HG03135 (cell line): ENCODE measurements at regions not wholly inside any gene's neighbourhood (a gene's known extent, or its start where the extent isn't known, plus 50 kb on each side); places are given as distances from the start of the nearest gene placed in this dataset.
"Not testable (repeated sequence)": the region's sequence is repeated elsewhere in the genome, so short reads cannot be mapped to it uniquely, and the experiment has no call there.

Experiments
- ATAC-seq: cut with Tn5 transposase; IDR thresholded peaks from one replicate; pipeline ENCODE4 v1.9.1; 2021; ENCODE audit warnings: mild to moderate bottlenecking, moderate library complexity; ENCODE audit not compliant: unreplicated experiment

- ATAC-seq = no peak
Measured at GRCh38 chr4:95779447-95779846, 60.4 kb upstream of the PDHA2 start.

DNA sequence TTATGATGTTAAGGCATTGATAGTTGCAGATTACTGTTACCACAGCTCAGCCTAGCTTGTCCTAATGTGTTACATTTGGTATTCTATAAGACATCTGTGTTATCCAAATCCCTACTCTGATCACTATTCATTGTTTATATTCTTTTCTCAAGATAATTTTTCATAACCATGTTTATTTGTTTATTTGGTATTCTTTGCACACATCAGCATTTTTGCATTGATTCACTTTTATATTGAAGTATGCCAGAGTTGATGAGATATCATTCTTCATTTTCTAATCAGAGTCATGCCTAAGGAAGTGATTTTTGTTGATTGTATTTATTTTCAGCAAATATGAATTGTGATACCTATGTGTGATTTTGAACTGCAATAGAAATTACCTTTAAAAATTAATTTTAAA lies 61.2 kb upstream of the PDHA2 start:
- no peak for ATAC-seq

DNA sequence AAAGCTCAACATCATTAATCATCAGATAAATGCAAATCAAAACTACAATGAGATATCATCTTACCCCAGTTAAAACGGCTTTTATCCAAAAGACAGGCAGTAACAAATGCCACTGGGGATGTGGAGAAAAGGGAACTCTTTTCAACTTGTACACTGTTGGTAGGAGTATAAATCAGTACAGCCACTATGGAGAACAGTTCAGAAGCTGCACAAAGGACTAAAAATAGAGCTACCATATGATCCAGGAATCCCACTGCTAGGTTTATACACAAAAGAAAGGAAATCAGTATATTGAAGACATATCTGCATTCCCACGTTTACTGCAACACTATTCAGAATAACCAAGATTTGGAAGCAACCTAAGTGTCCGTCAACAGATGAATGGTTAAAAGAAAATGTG lies 69.3 kb upstream of the PDHA2 start:
- ATAC-seq = not testable (repeated sequence)

- ATAC-seq = no peak
Measured at GRCh38 chr4:95764961-95765360, 74.9 kb upstream of the PDHA2 start.

DNA sequence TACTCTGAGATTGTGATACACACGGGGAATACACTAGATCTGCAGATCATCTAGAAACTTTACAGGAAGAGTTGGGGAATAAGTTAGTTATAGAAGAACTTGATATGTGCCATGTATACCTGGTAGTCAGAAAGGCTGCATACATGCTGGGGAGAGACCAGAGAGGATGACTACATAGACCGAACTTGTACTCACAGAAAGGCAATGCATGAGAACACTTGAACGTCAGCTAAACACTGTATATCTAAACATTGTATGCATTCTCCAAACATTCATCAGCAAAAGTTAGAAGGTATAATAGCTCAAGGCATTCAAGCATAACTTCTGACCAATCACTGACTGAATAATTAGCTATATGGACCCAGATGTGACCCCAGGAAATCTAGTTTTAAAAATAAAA lies 78.0 kb upstream of the PDHA2 start:
- no peak for ATAC-seq

DNA sequence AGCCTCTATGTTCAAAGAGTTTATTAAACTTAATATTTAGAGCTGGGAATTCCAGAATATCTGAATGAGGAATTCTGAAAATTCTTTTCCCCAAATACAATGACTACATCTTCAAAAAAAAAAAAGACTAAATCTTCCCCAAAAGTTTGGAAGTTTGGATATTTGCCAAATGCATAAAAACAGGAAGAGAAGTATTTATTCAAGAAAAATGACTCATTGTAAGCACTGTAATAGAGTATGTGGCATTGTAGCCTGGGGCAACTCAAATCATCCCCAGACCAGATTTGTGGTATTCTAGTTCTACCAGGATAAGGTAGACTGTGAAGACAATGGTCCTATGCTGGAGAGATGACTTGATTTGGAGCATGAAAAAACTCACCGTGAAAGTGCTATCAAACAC lies 78.5 kb upstream of the PDHA2 start:
- no peak for ATAC-seq

GRCh38 chr4:95760646-95761045 lies 79.2 kb upstream of the PDHA2 start:
- not testable (repeated sequence) for ATAC-seq

GRCh38 chr4:95758001-95758400 lies 81.9 kb upstream of the PDHA2 start:
- ATAC-seq = no peak

DNA sequence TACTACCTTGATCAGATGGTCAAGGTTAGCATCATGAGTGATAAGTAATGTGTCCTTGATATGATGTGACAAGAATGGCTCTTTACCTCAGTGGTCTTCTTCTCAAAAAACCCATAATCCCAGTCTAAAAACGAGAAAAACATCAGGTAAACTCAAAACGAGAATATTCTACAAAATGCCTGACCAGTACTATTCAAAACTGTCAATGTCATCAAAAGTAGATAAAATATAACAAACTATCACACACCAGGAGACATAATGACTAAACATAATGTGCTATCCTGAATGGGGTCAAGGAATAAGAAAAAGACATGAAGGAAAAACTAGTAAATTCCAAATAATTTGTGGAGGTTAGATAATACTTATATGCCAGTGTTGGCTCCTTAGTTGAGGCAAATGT lies 85.2 kb upstream of the PDHA2 start:
- ATAC-seq = no peak

DNA sequence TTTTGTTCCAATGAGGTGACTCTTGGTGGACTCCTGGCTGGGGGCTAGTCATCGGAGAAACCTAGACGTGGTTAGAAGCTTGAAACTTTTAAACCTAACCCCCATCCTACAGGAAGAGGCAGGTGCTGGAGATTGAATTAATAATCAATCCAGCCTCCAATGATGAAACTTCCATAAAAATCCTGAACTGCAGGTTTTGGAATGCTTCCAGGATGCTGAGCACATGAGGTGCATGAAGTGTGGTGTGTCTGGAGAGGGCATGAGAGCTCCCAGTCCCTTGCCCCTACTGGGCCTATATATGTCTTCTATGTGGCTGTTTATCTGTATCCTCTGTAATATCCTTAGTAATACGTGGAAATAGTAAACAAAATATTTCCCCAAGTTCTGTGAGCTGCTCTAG lies 90.7 kb upstream of the PDHA2 start:
- ATAC-seq = no peak

- ATAC-seq = no peak
Measured at GRCh38 chr4:95742872-95743271, 97.0 kb upstream of the PDHA2 start.

GRCh38 chr4:95742179-95742578 lies 97.7 kb upstream of the PDHA2 start:
- ATAC-seq = no peak

DNA sequence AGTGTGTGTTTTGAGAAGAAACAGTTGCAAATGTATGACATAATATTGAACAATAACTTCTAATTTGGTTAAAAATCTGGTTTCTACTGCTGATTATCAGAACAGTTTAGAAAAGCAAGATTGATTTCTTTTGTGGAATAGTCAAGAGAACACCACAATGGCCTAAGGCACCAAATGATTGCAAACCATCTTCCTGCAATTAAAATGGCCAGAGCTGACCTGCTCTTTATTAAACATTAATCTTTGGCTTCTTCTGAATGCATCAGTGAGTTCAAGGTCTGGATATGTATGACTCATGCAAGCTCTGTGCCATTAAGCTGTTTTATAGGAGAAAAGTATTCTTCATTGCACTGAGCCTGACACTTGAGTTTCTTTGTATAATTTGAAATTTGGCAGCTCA lies 107.8 kb upstream of the PDHA2 start:
- no peak for ATAC-seq

DNA sequence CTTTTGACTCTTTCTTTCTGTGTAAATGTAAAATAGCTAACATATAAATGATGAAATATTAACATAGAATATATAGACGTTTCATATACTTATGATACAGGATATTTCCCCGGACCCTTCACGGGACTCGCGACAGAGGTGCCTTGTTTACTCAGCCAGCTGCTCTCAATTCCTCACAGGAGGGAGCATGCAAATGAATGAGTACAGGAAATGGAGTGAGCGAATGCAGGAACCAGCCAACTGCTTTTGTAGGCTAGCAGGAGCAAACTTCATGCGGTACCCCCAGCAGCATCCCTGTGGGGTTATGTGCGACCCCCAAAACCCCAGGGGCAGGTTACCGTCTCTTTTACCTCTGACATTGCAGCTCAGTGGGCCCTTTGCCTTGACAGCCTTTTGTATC lies 110.3 kb upstream of the PDHA2 start:
- ATAC-seq = no peak

DNA sequence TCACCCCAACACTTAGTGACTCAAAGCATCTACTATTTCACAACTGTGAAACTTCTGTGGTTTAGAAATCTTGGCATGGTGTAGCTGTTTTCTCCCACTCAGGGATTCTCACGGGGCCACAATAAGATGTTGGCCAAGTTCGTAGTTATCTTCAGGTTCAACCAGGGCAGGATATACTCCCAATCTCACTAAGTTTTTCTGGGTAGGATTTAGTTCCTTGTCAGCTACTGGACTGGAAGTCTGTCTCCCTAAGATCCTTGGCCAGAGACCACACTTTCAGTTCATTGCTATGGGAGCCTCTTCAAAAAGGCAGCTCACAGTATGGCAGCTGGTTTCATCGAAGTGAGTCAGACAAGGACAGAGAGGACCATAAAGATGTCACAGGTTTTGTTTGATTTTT lies 111.7 kb upstream of the PDHA2 start:
- no peak for ATAC-seq

DNA sequence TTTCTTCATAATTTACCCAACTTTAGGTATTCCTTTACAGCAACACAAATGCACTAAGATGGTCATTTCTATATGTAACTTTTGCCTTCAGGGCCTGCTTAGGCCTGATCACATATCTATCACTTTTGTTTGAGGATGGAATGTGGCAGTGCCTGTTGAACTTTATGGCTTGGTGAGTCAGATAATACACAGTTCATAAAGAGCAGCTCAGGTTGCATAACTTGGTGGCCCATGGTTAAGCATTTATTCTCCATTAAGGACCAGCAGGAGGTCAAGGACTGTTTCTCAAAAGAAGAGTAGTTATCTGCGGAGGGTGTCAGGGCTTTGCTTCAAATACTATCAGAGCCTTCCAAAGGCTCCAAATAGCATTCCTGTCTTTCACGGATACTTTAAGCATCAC lies 124.1 kb upstream of the PDHA2 start:
- ATAC-seq = no peak

GRCh38 chr4:95714571-95714970 lies 125.3 kb upstream of the PDHA2 start:
- ATAC-seq = no peak

DNA sequence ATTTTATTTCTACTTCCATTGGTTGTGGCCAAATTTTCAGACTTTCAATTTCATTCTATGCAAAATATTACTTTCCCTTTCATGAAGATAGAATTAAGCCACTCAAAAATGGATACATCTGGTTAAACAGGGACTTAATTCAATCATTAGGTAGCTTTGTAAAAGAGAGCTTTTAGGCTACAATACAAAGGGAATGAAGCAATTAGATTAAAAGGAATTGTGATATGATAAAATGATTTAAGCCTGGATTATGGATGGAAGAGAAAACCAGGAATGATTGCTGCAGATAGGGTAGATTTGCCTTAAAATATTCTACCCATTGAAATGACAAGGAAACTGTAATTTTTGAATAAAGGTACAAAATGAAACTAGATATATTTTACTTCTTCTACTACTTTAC lies 134.6 kb upstream of the PDHA2 start:
- no peak for ATAC-seq

GRCh38 chr4:95701500-95702170 lies 138.3 kb upstream of the PDHA2 start:
- no peak for ATAC-seq

DNA sequence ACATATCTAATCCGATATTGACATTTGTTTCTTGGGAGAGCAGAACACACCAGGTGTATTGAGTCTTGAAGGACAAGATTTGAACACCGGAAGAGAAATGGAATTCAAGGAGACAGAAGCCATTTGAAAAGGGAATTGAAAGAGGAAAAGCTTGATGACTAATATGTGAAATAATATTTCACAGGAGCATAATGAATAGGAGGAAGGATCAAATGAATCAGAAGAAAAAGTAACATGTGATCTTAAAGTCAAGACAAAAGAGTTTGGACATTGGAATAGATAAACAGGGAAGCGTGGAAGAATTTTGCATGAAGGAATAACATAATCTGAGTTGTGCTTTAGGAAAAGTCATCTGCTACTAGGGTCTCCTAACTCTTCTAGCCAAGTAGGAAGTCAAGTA lies 145.5 kb upstream of the PDHA2 start:
- ATAC-seq = no peak

DNA sequence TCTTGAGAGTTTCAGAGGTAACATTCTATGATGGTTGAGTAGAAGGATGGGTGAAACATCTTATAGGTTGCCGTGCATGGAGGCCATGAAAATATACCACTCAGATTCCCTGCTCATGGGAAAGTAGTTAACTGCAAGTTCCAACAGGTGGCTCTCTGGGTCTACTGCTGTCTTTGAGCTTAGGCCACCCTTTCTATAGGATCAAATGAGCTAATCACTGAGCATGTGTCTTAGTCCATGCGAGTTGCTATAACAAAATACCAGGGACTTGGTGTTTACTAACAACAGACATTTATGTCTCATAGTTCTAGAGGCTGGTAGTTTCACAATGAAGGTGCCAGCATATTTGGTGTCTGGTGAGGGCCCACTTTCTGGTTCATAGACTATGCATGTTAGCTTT lies 144.8 kb upstream of the UNC5C start:
- ATAC-seq = no peak

- ATAC-seq = no peak
Measured at GRCh38 chr4:95676190-95676589, 127.4 kb upstream of the UNC5C start.

- no peak for ATAC-seq
Measured at GRCh38 chr4:95675623-95676022, 126.8 kb upstream of the UNC5C start.
